B cell (primary cell): ENCODE measurements at regions not wholly inside any gene's neighbourhood (a gene's known extent, or its start where the extent isn't known, plus 50 kb on each side); places are given as distances from the start of the nearest gene placed in this dataset.

ENCODE experiments used
- ATAC-seq: fragments of 200-7000 bp; cut with Tn5 transposase; one replicate; pipeline ENCODE4 v1.10.0; 2021; ENCODE audit warnings: low read depth, mild to moderate bottlenecking, moderate number of reproducible peaks, moderate library complexity
- CTCF ChIA-PET: fragments of 350-600 bp; sonication (Branson Sonifier 250); formaldehyde crosslinking; loops from one replicate; lab custom pipeline; 2021; ENCODE audit warnings: antibody characterized with exemption, inconsistent platforms; lab: Charles Lee
- POLR2A ChIA-PET: fragments of 350-600 bp; sonication (Branson Sonifier 250); formaldehyde crosslinking; loops from one replicate; lab custom pipeline; 2021; ENCODE audit warnings: antibody characterized with exemption; lab: Charles Lee
- DNase-seq: peaks from one replicate; pipeline ENCODE4 v3.0.0; 2013
- H2AFZ ChIP-seq: 2 replicates; pipeline ENCODE4 v1.6.1; 2012; ENCODE audit warnings: mild to moderate bottlenecking, low read depth, low read length; ENCODE audit not compliant: insufficient read depth, poor library complexity, severe bottlenecking
- H3K27ac ChIP-seq, 2 donors: 1 replicate in 1 of 2; 2 replicates in 1 of 2; pipeline ENCODE4 v1.5.1; 2012 to 2013; ENCODE audit warnings: low read length in 2 of 2, mild to moderate bottlenecking in 2 of 2, moderate library complexity in 1 of 2
- H3K27me3 ChIP-seq, 4 experiments: fragments of 200-600 bp in 1 of 4; sonication (generic) in 1 of 4; replicated peaks in 1 of 4; 1 replicate in 2 of 4; 2 replicates in 2 of 4; pipeline versions ENCODE4 v1.6.1 to v1.7.0; 2013 to 2016; ENCODE audit warnings: low read length in 3 of 4, mild to moderate bottlenecking in 2 of 4, mixed read lengths in 1 of 4, moderate library complexity in 1 of 4; ENCODE audit not compliant: insufficient read depth in 4 of 4, control insufficient read depth in 3 of 4; ENCODE audit errors: control extremely low read depth in 1 of 4
- H3K36me3 ChIP-seq, 2 experiments: replicated peaks in 1 of 2; 1 replicate in 1 of 2; 2 replicates in 1 of 2; pipeline versions ENCODE4 v1.6.1 to v1.7.1; 2013; ENCODE audit warnings: low read length in 1 of 2; ENCODE audit not compliant: insufficient read depth in 2 of 2, control insufficient read depth in 1 of 2; ENCODE audit errors: control extremely low read depth in 1 of 2, extremely low read depth in 1 of 2
- H3K4me1 ChIP-seq, 2 donors: fragments of 200-600 bp in 1 of 2; sonication (generic) in 1 of 2; 1 replicate in 1 of 2; 2 replicates in 1 of 2; pipeline versions ENCODE4 v1.5.1 to v1.6.1; 2013 to 2017; ENCODE audit warnings: low read length in 2 of 2; ENCODE audit not compliant: control insufficient read depth in 2 of 2, insufficient read depth in 2 of 2
- H3K4me2 ChIP-seq: replicated peaks from 2 replicates; pipeline ENCODE3; 2012; ENCODE audit warnings: mild to moderate bottlenecking, low read depth, low read length; ENCODE audit not compliant: poor library complexity, severe bottlenecking
- H3K4me3 ChIP-seq, 5 experiments: fragments of 200-600 bp in 1 of 5; sonication (generic) in 1 of 5; 1 replicate in 3 of 5; 2 replicates in 2 of 5; pipeline versions ENCODE4 v1.5.1 to v1.7.0; 2011 to 2016; ENCODE audit warnings: low read length in 4 of 5, mild to moderate bottlenecking in 4 of 5, low read depth in 2 of 5, control low read depth in 1 of 5, moderate library complexity in 1 of 5; ENCODE audit not compliant: insufficient read depth in 1 of 5; ENCODE audit errors: control extremely low read depth in 1 of 5, extremely low read depth in 1 of 5
- H3K79me2 ChIP-seq: fragments of 200-600 bp; sonication (generic); one replicate; pipeline ENCODE4 v1.6.0; 2016; ENCODE audit warnings: low read length; ENCODE audit not compliant: control insufficient read depth, insufficient read depth
- H3K9ac ChIP-seq: fragments of 200-600 bp; sonication (generic); 2 replicates; pipeline ENCODE4 v1.6.1; 2017; ENCODE audit warnings: mild to moderate bottlenecking, low read length, moderate library complexity
- H3K9me3 ChIP-seq, 3 donors: one replicate each; pipeline versions ENCODE4 v1.6.1 to v1.7.1; 2013; ENCODE audit warnings: low read length in 2 of 3; ENCODE audit not compliant: control insufficient read depth in 2 of 3, insufficient read depth in 1 of 3; ENCODE audit errors: control extremely low read depth in 1 of 3
- H4K20me1 ChIP-seq: 2 replicates; pipeline ENCODE4 v1.6.0; 2012; ENCODE audit warnings: mild to moderate bottlenecking, low read length; ENCODE audit not compliant: insufficient read depth, control insufficient read depth, poor library complexity, severe bottlenecking
- H3K27ac Mint-ChIP-seq: one replicate; pipeline ENCODE4 v1.8.0; 2021; ENCODE audit warnings: mixed read lengths
- H3K27me3 Mint-ChIP-seq: one replicate; pipeline ENCODE4 v1.8.0; 2021; ENCODE audit warnings: mixed read lengths
- H3K4me1 Mint-ChIP-seq: one replicate; pipeline ENCODE4 v1.8.0; 2021; ENCODE audit warnings: mixed read lengths
- H3K4me3 Mint-ChIP-seq: one replicate; pipeline ENCODE4 v1.8.0; 2021; ENCODE audit warnings: mixed read lengths
- H3K9me3 Mint-ChIP-seq: one replicate; pipeline ENCODE4 v1.8.0; 2022; ENCODE audit warnings: mixed read lengths; ENCODE audit not compliant: insufficient read depth
- CTCF ChIP-seq: fragments of 200-600 bp; IDR thresholded peaks from one replicate; pipeline ENCODE4 v1.8.0; 2022; ENCODE audit warnings: antibody characterized with exemption, mild to moderate bottlenecking
- EZH2 ChIP-seq: IDR thresholded peaks from 2 replicates; pipeline ENCODE4 v1.6.1; 2012; ENCODE audit warnings: borderline replicate concordance, low read depth, mild to moderate bottlenecking, moderate library complexity, low read length; ENCODE audit not compliant: insufficient read depth, poor library complexity, severe bottlenecking
- WGBS: methylation state at CpG from one replicate; pipeline ENCODE4 v1.1.5; 2013; ENCODE audit warnings: missing lambda C conversion rate; ENCODE audit not compliant: insufficient coverage; 5-methylcytosine and 5-hydroxymethylcytosine counted together
- intact Hi-C: fragments of 100-400 bp; cut with micrococcal nuclease; formaldehyde crosslinking; loops from one replicate; pipeline ENCODE4 v1.10.0; 2022

DNA sequence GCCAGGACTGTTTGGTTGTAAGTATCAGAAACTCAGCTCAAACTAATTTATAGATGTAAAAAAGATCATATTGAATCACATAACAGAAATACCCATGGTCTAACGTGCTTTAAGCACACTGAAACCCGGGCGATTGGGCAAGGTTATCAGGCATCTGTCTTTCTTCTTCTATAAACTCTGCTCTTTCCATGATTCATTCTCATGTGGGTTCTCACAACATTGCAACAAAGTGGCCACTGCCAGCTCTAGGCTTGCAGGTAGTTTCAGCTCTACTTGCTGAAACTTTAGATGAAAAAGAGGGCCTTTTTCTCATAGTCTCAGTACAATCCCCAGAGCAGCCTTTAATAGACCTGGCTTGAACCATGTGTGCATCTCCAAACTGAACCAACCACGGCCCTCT is 456.1 kb downstream of the MFSD1 start:
- no peaks in the 10 kb centered on the region for H3K79me2 ChIP-seq
- H3K9me3 ChIP-seq: peaks cover 0 to 1% (median 0%) of the 10 kb centered on the region in 3 donors
- H3K4me2 ChIP-seq: no peak overlapping the region
- Mint-ChIP-seq H3K27ac (no peak overlapping the region), H3K4me1 (no peaks in the 10 kb centered on the region), H3K4me3 (no peak overlapping the region), H3K27me3 (peaks cover 28% of the 10 kb centered on the region), H3K9me3 (peaks cover 3% of the 10 kb centered on the region)
- WGBS: 87% methylated on average over 2 of the region's 4 CpGs
- H3K36me3 ChIP-seq: no peaks in the 10 kb centered on the region
- no peak for TF ChIP-seq EZH2
- TF ChIP-seq CTCF: no peak
- H3K4me3 ChIP-seq: no peak overlapping the region
- H3K27me3 ChIP-seq: no peaks in the 10 kb centered on the region
- DNase-seq: no peak
- ChIA-PET POLR2A (no interaction called here), CTCF (interaction anchor here (1.2 to 6.4 kb wide), 4 partner anchors 8 to 412 kb away, joined by 3 to 90 read pairs (median 18); no protein-coding TSS in a partner anchor)
- H3K9ac ChIP-seq: no peak overlapping the region
- no peaks in the 10 kb centered on the region for H3K4me1 ChIP-seq
- intact Hi-C loops: no loop called here
- H4K20me1 ChIP-seq: no peaks in the 10 kb centered on the region
- no peak overlapping the region for H2AFZ ChIP-seq
- no peak overlapping the region for H3K27ac ChIP-seq
- no peak for ATAC-seq

DNA sequence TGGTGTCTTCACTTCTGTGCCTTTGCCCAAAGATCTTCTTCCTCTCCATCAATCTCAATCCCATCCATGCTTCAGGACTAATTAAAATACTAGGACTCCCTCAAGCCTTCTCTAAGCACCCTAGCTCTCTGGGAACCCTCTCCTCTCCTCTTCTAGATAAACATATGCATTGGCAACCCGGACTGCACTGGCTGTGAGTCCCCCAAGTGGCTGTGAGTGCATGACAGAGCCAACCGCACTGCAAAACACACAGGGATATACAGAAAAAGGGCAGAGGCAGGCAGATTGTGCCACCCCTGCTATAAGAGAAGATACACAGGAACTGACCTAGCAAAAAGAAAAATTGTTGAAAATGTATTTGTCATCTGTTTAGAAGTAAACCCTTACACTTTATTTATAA is 457.1 kb downstream of the MFSD1 start:
- 70% methylated on average over 2 of the region's 2 CpGs for WGBS
- Histone ChIP-seq H2AFZ (no peak overlapping the region), H3K27me3 (no peaks in the 10 kb centered on the region), H3K9ac (no peak overlapping the region), H3K4me1 (no peaks in the 10 kb centered on the region), H3K27ac (no peak overlapping the region), H3K4me2 (no peak overlapping the region), H3K4me3 (no peak overlapping the region), H4K20me1 (no peaks in the 10 kb centered on the region), H3K79me2 (no peaks in the 10 kb centered on the region), H3K9me3 (no peaks in the 10 kb centered on the region), H3K36me3 (no peaks in the 10 kb centered on the region)
- DNase-seq: no peak
- POLR2A ChIA-PET: no interaction called here
- H3K27me3 Mint-ChIP-seq: peaks cover 32% of the 10 kb centered on the region
- ATAC-seq: no peak
- no peak for TF ChIP-seq EZH2
- TF ChIP-seq CTCF: no peak
- H3K9me3 Mint-ChIP-seq: no peaks in the 10 kb centered on the region
- intact Hi-C loops: no loop called here
- H3K4me3 Mint-ChIP-seq: no peak overlapping the region
- CTCF ChIA-PET: interaction anchor here (0.7 to 6.4 kb wide), 6 partner anchors 10 to 417 kb away, joined by 3 to 90 read pairs (median 14); no protein-coding TSS in a partner anchor
- no peak overlapping the region for H3K27ac Mint-ChIP-seq
- no peaks in the 10 kb centered on the region for H3K4me1 Mint-ChIP-seq
